Endothelial cell of umbilical vein (primary cell): ENCODE measurements at regions not wholly inside any gene's neighbourhood (a gene's known extent, or its start where the extent isn't known, plus 50 kb on each side); places are given as distances from the start of the nearest gene placed in this dataset.

Experiments
- BruUV-seq: library from RNA; stranded (reverse); fragments of 400-500 nt; replicated peaks from 2 replicates; lab custom pipeline; 2021; lab: Mats Ljungman, UMichigan
- CTCF ChIA-PET: fragments of 300-600, 350-600 bp; sonication (Branson Sonifier 250); formaldehyde crosslinking; loops from one replicate; lab custom pipeline; 2021; ENCODE audit warnings: antibody characterized with exemption, inconsistent platforms; lab: Charles Lee
- POLR2A ChIA-PET: fragments of 300-600, 350-600 bp; sonication (Branson Sonifier 250); formaldehyde crosslinking; loops from one replicate; lab custom pipeline; 2021; ENCODE audit warnings: antibody characterized with exemption, inconsistent platforms; lab: Charles Lee
- DNase-seq: peaks from one replicate; pipeline ENCODE4 v3.0.0-alpha.2; 2011; ENCODE audit warnings: low read depth, low spot score
- FAIRE-seq: peaks from 2 replicates; lab custom pipeline; 2011; peaks lifted over from hg19 to GRCh38; lab: Jason Lieb, UNC
- H2AFZ ChIP-seq: 2 replicates; pipeline ENCODE4 v1.6.0; 2012; ENCODE audit warnings: low read depth, low read length, control low read depth, inconsistent platforms
- H3K27ac ChIP-seq: 2 replicates; pipeline ENCODE4 v1.5.1; 2011; ENCODE audit warnings: low read depth, mild to moderate bottlenecking, control low read depth, low read length, moderate library complexity; ENCODE audit not compliant: insufficient read depth
- H3K27me3 ChIP-seq, 2 experiments: 2 replicates each; pipeline versions ENCODE4 v1.6.0 to v1.6.1; 2011; ENCODE audit warnings: low read length in 2 of 2, mixed read lengths in 1 of 2; ENCODE audit not compliant: control insufficient read depth in 2 of 2, insufficient read depth in 2 of 2
- H3K36me3 ChIP-seq, 2 experiments: 2 replicates in 1 of 2; 3 replicates in 1 of 2; pipeline ENCODE4 v1.5.1; 2011; ENCODE audit warnings: low read length in 2 of 2, mild to moderate bottlenecking in 1 of 2, moderate library complexity in 1 of 2; ENCODE audit not compliant: control insufficient read depth in 2 of 2, insufficient read depth in 2 of 2; ENCODE audit errors: extremely low read depth in 1 of 2
- H3K4me1 ChIP-seq: 3 replicates; pipeline ENCODE4 v1.5.1; 2011; ENCODE audit warnings: mild to moderate bottlenecking, low read length; ENCODE audit not compliant: control insufficient read depth, insufficient read depth; ENCODE audit errors: extremely low read depth
- H3K4me2 ChIP-seq: 2 replicates; pipeline ENCODE4 v1.6.1; 2011; ENCODE audit warnings: low read length, control low read depth, mixed read lengths; ENCODE audit not compliant: insufficient read depth
- H3K4me3 ChIP-seq, 3 experiments: fragments of 200-600 bp in 1 of 3; sonication (generic), shearing (Covaris generic) in 1 of 3; replicated peaks in 1 of 3; 2 replicates each; pipeline ENCODE4 v1.5.1; 2011 to 2016; ENCODE audit warnings: control low read depth in 3 of 3, low read length in 3 of 3, mild to moderate bottlenecking in 2 of 3, inconsistent platforms in 1 of 3, low read depth in 1 of 3, moderate library complexity in 1 of 3; ENCODE audit not compliant: insufficient read depth in 1 of 3
- H3K79me2 ChIP-seq: 2 replicates; pipeline ENCODE4 v1.6.0; 2012; ENCODE audit warnings: low read length, inconsistent platforms; ENCODE audit not compliant: control insufficient read depth, insufficient read depth
- H3K9ac ChIP-seq: replicated peaks from 2 replicates; pipeline ENCODE3; 2011; ENCODE audit warnings: low read length, control low read depth; ENCODE audit not compliant: insufficient read depth; ENCODE audit errors: extremely low read depth
- H3K9me1 ChIP-seq: replicated peaks from 3 replicates; pipeline ENCODE4 v1.6.0; 2011; ENCODE audit warnings: mild to moderate bottlenecking, low read length; ENCODE audit not compliant: control insufficient read depth, insufficient read depth; ENCODE audit errors: extremely low read depth
- H3K9me3 ChIP-seq: replicated peaks from 2 replicates; pipeline ENCODE4 v1.5.1; 2012; ENCODE audit warnings: low read length, inconsistent platforms; ENCODE audit not compliant: control insufficient read depth, insufficient read depth
- H4K20me1 ChIP-seq: replicated peaks from 2 replicates; pipeline ENCODE3; 2011; ENCODE audit warnings: mild to moderate bottlenecking, low read length; ENCODE audit not compliant: control insufficient read depth, insufficient read depth; ENCODE audit errors: extremely low read depth
- CTCF ChIP-seq, 2 donors: IDR thresholded peaks; 1 replicate in 1 of 2; 2 replicates in 1 of 2; pipeline ENCODE4 v1.5.1; 2011; ENCODE audit warnings: low read length in 2 of 2, mild to moderate bottlenecking in 2 of 2, moderate library complexity in 2 of 2, control low read depth in 1 of 2, inconsistent platforms in 1 of 2, low read depth in 1 of 2; ENCODE audit not compliant: insufficient read depth in 1 of 2; ENCODE audit errors: extremely low read depth in 1 of 2
- FOS ChIP-seq: IDR thresholded peaks from 2 replicates; pipeline ENCODE4 v1.6.1; 2011; ENCODE audit warnings: mild to moderate bottlenecking, low read length, moderate library complexity, borderline replicate concordance; ENCODE audit not compliant: insufficient read depth
- GATA2 ChIP-seq: IDR thresholded peaks from 2 replicates; pipeline ENCODE4 v1.7.0; 2011; ENCODE audit warnings: low read depth, mild to moderate bottlenecking, moderate library complexity, mixed read lengths, low read length; ENCODE audit not compliant: insufficient read length, insufficient read depth
- JUN ChIP-seq: IDR thresholded peaks from 2 replicates; pipeline ENCODE4 v1.6.1; 2011; ENCODE audit warnings: borderline replicate concordance, low read depth; ENCODE audit not compliant: insufficient read length, insufficient read depth
- MAX ChIP-seq: IDR thresholded peaks from 2 replicates; pipeline ENCODE4 v1.6.1; 2011; ENCODE audit not compliant: insufficient read depth, insufficient read length
- POLR2A ChIP-seq: IDR thresholded peaks from 2 replicates; pipeline ENCODE4 v1.6.1; 2012; ENCODE audit warnings: low read depth, mild to moderate bottlenecking, control low read depth, low read length
- POLR2AphosphoS5 ChIP-seq: IDR thresholded peaks from 2 replicates; pipeline ENCODE4 v1.6.1; 2012; ENCODE audit warnings: low read depth, mild to moderate bottlenecking, control low read depth, low read length, moderate library complexity; ENCODE audit not compliant: insufficient read depth
- dilution Hi-C: fragments of 300-500 bp; cut with MboI; formaldehyde crosslinking; loops from one replicate; pipeline ENCODE4 v1.15.0; 2019; ENCODE audit warnings: low sequenced_read_pairs; ENCODE audit not compliant: extremely low pct_ligation_motif_present
- intact Hi-C: fragments of 100-400 bp; cut with micrococcal nuclease; formaldehyde crosslinking; loops from one replicate; pipeline ENCODE4 v1.10.0; 2022

DNA sequence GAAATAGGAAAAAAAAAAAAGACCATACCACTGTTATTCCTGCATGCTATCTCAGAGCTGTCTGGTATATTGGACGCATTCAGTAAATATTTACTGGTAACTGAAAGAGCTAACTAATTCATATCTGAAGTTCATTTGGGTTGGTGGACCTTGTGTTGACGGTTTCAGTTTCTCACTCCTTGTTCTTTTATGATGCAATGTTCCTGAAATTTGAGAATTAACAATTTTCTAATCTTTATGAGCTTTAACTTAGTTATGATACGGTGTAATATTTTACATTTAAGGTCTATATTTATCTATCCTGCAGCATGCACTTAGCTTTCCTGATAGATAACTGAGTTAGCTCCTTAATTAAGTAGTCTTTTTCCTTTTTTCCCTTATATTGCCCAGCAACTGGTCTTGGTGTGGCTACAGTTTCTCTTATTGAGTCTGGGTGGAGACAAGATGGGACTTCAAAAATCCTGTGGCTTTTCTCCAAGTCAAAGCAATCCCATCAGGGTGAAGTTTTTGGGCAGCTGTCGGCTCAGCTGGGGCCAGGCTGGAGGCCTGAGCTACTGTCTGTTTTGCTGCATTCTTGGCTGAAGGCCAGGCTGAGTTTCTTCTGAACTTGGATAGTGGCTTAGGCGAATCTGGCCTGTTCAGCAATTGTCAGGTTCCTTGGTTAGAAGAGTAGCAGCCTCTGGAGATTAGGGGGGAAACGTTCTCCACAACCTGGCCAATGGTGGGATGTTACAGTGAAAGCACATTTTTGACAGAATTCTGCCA lies 78.4 kb upstream of the MEX3C start:
- dilution Hi-C loops (no loop called here), intact Hi-C loops (no loop called here)
- FAIRE-seq (no peak), DNase-seq (no peak)
- H4K20me1 ChIP-seq, result no peaks in the 10 kb centered on the region
- H3K9me1 ChIP-seq, result no peaks in the 10 kb centered on the region
- no peak overlapping the region for H3K27ac ChIP-seq
- ChIA-PET POLR2A (interaction anchor here (0.6 kb wide), 1 partner anchor 19 kb away, joined by 3 read pairs; no protein-coding TSS in a partner anchor), CTCF (no interaction called here)
- H3K27me3 ChIP-seq, result no peaks in the 10 kb centered on the region
- no peak overlapping the region for H2AFZ ChIP-seq
- H3K9ac ChIP-seq, result no peak overlapping the region
- H3K4me3 ChIP-seq, result no peak overlapping the region
- no peaks in the 10 kb centered on the region for H3K9me3 ChIP-seq
- H3K79me2 ChIP-seq, result no peaks in the 10 kb centered on the region
- no TSS peak for BruUV-seq
- H3K36me3 ChIP-seq, result no peaks in the 10 kb centered on the region
- H3K4me2 ChIP-seq, result no peak overlapping the region
- no peak for TF ChIP-seq FOS
- TF ChIP-seq GATA2, result no peak
- no peak for TF ChIP-seq CTCF (IDR thresholded peaks at IDR 0.05; ENCODE audit: extremely low read depth in 1 of 2, insufficient read depth in 1 of 2, low read depth in 1 of 2, low read length in 2 of 2)
- no peak for TF ChIP-seq POLR2AphosphoS5
- no peak for TF ChIP-seq JUN
- no peak for TF ChIP-seq POLR2A
- no peak for TF ChIP-seq MAX
- H3K4me1 ChIP-seq, result no peaks in the 10 kb centered on the region
